ENCODE measurements at regions not wholly inside any gene's neighbourhood (a gene's known extent, or its start where the extent isn't known, plus 50 kb on each side); places are given as distances from the start of the nearest gene placed in this dataset.

- Histone ChIP-seq H3K79me2 (ENCODE audit: control insufficient read depth in 1 of 2, insufficient read depth in 2 of 2, low read length in 2 of 2) (no peaks in the 10 kb centered on the region), H3K27ac (ENCODE audit: low read depth, low read length) (no peak overlapping the region), H3K36me3 (ENCODE audit: control insufficient read depth in 2 of 4, insufficient read depth in 4 of 4, low read length in 3 of 4) (no peaks in the 10 kb centered on the region), H2BK20ac (ENCODE audit: low read length) (no peak overlapping the region), H3K9me3 (ENCODE audit: insufficient read depth in 2 of 2, low read depth in 1 of 2, low read length in 1 of 2) (0 out of 4 replicates have a peak, but pooled peaks cover 0 to 3% of the 10 kb centered on the region in 2 experiments), H3K79me1 (ENCODE audit: low read depth, low read length) (no peaks in the 10 kb centered on the region), H4K91ac (replicated peaks; ENCODE audit: insufficient read length, low read length) (no peak overlapping the region), H2AFZ (ENCODE audit: low read length) (no peak overlapping the region), H3K23me2 (ENCODE audit: low read depth, low read length) (no peaks in the 10 kb centered on the region), H4K8ac (ENCODE audit: extremely low read depth, insufficient read depth, low read length) (no peak overlapping the region), H3K4me1 (replicated peaks in 1 of 4; ENCODE audit: control insufficient read depth in 3 of 4, insufficient read depth in 4 of 4, low read length in 3 of 4) (no peaks in the 10 kb centered on the region), H2AK5ac (ENCODE audit: low read depth, low read length) (no peak overlapping the region), H3K14ac (ENCODE audit: insufficient read length) (no peak overlapping the region), H4K20me1 (replicated peaks in 1 of 2; ENCODE audit: control insufficient read depth in 1 of 2, insufficient read depth in 2 of 2, low read length in 2 of 2) (no peaks in the 10 kb centered on the region), H3K23ac (ENCODE audit: insufficient read length) (no peak overlapping the region), H2BK12ac (ENCODE audit: low read depth, low read length) (no peak overlapping the region), H3K56ac (replicated peaks; ENCODE audit: insufficient read length, low read depth, low read length) (no peak overlapping the region), H2BK120ac (replicated peaks; ENCODE audit: low read depth, low read length) (no peak overlapping the region), H3K18ac (ENCODE audit: extremely low read depth, low read length) (no peak overlapping the region), H2BK5ac (ENCODE audit: low read depth, low read length) (no peak overlapping the region), H4K5ac (ENCODE audit: insufficient read length, low read depth, low read length) (no peak overlapping the region), H3K4me2 (ENCODE audit: insufficient read depth in 1 of 2, low read depth in 2 of 2, low read length in 2 of 2) (no peak overlapping the region), H3K27me3 (replicated peaks in 1 of 4; ENCODE audit: control insufficient read depth in 3 of 4, extremely low read depth in 1 of 4, insufficient read depth in 3 of 4, low read length in 3 of 4) (no peaks in the 10 kb centered on the region), H3K4me3 (ENCODE audit: extremely low read depth in 1 of 4, insufficient read depth in 2 of 4, low read depth in 3 of 4, low read length in 4 of 4) (no peak overlapping the region), H3K4ac (replicated peaks; ENCODE audit: insufficient read length, low read depth, low read length) (no peak overlapping the region), H3K9ac (replicated peaks in 1 of 4; ENCODE audit: extremely low read depth in 1 of 4, low read depth in 3 of 4, low read length in 3 of 4) (no peak overlapping the region), H2BK15ac (ENCODE audit: low read length) (no peak overlapping the region)
- DNase-seq (ENCODE audit: low read depth in 1 of 2, low spot score in 2 of 2) (no peak), FAIRE-seq (no peak)
- 80% methylated on average over 3 of the region's 3 CpGs; no CpG with 5 or more reads in 1 of the 2 experiments for WGBS, 2 experiments (ENCODE audit: extremely low coverage in 1 of 2, insufficient coverage in 1 of 2, insufficient read length in 1 of 2, insufficient replicate concordance in 2 of 2, low coverage in 1 of 2, low lambda C conversion rate in 2 of 2, missing lambda C conversion rate in 1 of 2)
- ChIA-PET CTCF (ENCODE audit: partially characterized antibody) (no interaction called here), POLR2A (ENCODE audit: partially characterized antibody) (no interaction called here)
- TF ChIP-seq TBP (IDR thresholded peaks at IDR 0.05; ENCODE audit: low read depth, low read length) (no peak), CTBP2 (IDR thresholded peaks at IDR 0.05; ENCODE audit: borderline replicate concordance, insufficient read depth, insufficient read length, low read length) (no peak), SIRT6 (IDR thresholded peaks at IDR 0.05; ENCODE audit: low read length) (no peak), PHF8 (conservative IDR thresholded peaks at IDR 0.05; ENCODE audit: low read depth, low read length) (no peak), MAX (IDR thresholded peaks at IDR 0.05) (no peak), ZNF274 (IDR thresholded peaks at IDR 0.05; ENCODE audit: borderline replicate concordance, extremely low read depth, low read length) (no peak), SIN3A (conservative IDR thresholded peaks at IDR 0.05 in 1 of 2, IDR thresholded peaks at IDR 0.05 in 1 of 2; ENCODE audit: low read depth in 1 of 2, low read length in 2 of 2) (no peak), BRCA1 (IDR thresholded peaks at IDR 0.05; ENCODE audit: low read depth, low read length) (no peak), EP300 (IDR thresholded peaks at IDR 0.05; ENCODE audit: borderline replicate concordance in 1 of 2, low read depth in 2 of 2, low read length in 2 of 2) (no peak), SP2 (IDR thresholded peaks at IDR 0.05; ENCODE audit: low read length) (no peak), HDAC2 (IDR thresholded peaks at IDR 0.05; ENCODE audit: borderline replicate concordance in 1 of 2, low read depth in 2 of 2, low read length in 2 of 2) (no peak), HDAC6 (IDR thresholded peaks at IDR 0.05; ENCODE audit: low read depth, low read length) (no peak)
- TF ChIP-seq, protein P1, sequence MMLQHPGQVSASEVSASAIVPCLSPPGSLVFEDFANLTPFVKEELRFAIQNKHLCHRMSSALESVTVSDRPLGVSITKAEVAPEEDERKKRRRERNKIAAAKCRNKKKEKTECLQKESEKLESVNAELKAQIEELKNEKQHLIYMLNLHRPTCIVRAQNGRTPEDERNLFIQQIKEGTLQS (IDR thresholded peaks at IDR 0.05; ENCODE audit: insufficient read depth, low read depth, low read length): no peak
These were observed 553.3 kb downstream of the HTR1A start for GRCh38 chr5:63408984-63409383.

All from H1 (cell line).